ENCODE measurements at regions not wholly inside any gene's neighbourhood (a gene's known extent, or its start where the extent isn't known, plus 50 kb on each side); places are given as distances from the start of the nearest gene placed in this dataset.

DNA sequence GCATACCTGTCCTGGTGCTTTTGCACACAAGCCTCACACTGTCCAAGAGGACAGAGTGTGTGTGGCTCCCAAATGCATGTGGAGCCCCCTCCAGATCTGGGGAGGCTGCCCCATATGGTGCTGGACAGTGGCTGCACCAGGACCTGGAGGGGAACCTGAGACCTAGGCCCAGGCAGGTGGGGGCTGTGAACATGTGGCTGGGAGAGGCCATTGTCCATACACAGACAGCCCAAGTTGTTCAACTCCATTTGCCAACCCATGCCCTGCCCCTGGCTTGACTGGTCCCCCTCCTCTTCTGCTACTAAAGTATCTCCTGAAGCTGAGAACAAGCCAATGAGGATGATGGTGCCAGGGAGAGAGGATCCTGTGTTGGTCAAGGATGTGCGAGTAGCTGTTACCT lies 94.0 kb downstream of the ING1 start:
- Histone ChIP-seq H3K4me1 (ENCODE audit: control insufficient read depth in 1 of 2, insufficient read depth in 2 of 2, low read depth in 1 of 2, low read length in 1 of 2) (no peaks in the 10 kb centered on the region), H4K20me1 (ENCODE audit: insufficient read depth) (no peaks in the 10 kb centered on the region), H3K4me2 (no peak overlapping the region), H3K27me3 (ENCODE audit: insufficient read depth) (peaks cover 9% of the 10 kb centered on the region), H3K9ac (no peak overlapping the region), H3K79me2 (ENCODE audit: insufficient read depth) (no peaks in the 10 kb centered on the region), H3K36me3 (replicated peaks in 1 of 2; ENCODE audit: control insufficient read depth in 1 of 2, insufficient read depth in 2 of 2, low read length in 1 of 2) (no peaks in the 10 kb centered on the region), H3K9me2 (no peaks in the 10 kb centered on the region), H2AFZ (ENCODE audit: low read depth) (no peak overlapping the region), H3K27ac (ENCODE audit: low read depth in 2 of 2, low read length in 1 of 2) (no peak overlapping the region), H3F3A (replicated peaks; ENCODE audit: insufficient read depth) (no peaks in the 10 kb centered on the region), H3K4me3 (ENCODE audit: low read depth in 2 of 2, low read length in 1 of 2) (no peak overlapping the region), H3K9me3 (no peaks in the 10 kb centered on the region)
- TF ChIP-seq CHD2 (IDR thresholded peaks at IDR 0.05; ENCODE audit: low read length, partially characterized antibody) (no peak), SIN3A (IDR thresholded peaks at IDR 0.05; ENCODE audit: borderline replicate concordance, low read depth, low read length) (no peak)
- DNase-seq = no peak
- WGBS (ENCODE audit: low lambda C conversion rate) = 89% methylated on average over 1 of the region's 1 CpG
- CTCF ChIA-PET = interaction anchor here (0.8 to 0.9 kb wide), 2 partner anchors 11 to 214 kb away, joined by 3 to 4 read pairs; no protein-coding TSS in a partner anchor
- POLR2A ChIA-PET = no interaction called here

DNA sequence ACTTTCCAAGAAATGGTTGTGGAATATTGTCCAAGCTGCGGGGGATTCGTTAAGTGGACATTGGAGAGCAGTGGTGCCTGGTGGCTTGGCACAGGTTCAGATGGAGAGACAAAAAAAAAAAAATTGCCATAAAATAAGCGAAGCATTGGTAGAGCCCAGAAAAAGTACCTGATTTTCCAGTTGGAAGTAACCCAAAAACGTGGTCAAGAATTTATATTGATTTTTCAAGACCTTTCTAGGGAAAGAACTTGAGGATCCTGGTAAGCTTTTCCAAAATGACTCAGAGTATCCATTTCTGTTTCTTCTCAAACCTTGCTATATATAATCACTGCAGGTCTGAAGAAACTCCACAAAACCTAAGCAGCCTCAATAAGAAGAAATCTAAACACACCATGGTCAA lies 94.6 kb downstream of the ING1 start:
- no peak for DNase-seq
- TF ChIP-seq TCF12 (IDR thresholded peaks at IDR 0.05) (no peak), GABPA (IDR thresholded peaks at IDR 0.05; ENCODE audit: low read depth) (no peak), NFIC (IDR thresholded peaks at IDR 0.05; ENCODE audit: borderline replicate concordance) (no peak), JUND (IDR thresholded peaks at IDR 0.05) (no peak), RCOR1 (IDR thresholded peaks at IDR 0.05; ENCODE audit: low read length) (no peak), EZH2phosphoT487 (IDR thresholded peaks at IDR 0.05; ENCODE audit: borderline replicate concordance, low read depth) (no peak), GATA2 (CRISPR knock-in tag; IDR thresholded peaks at IDR 0.05) (no peak), FOSL2 (IDR thresholded peaks at IDR 0.05; ENCODE audit: borderline replicate concordance, low read depth) (no peak), EP300 (IDR thresholded peaks at IDR 0.05; ENCODE audit: borderline replicate concordance in 1 of 2, low read depth in 1 of 2, low read length in 1 of 2) (no peak), YY1 (IDR thresholded peaks at IDR 0.05; ENCODE audit: low read depth) (no peak), CHD2 (IDR thresholded peaks at IDR 0.05; ENCODE audit: low read length, partially characterized antibody) (no peak), TEAD4 (IDR thresholded peaks at IDR 0.05; ENCODE audit: borderline replicate concordance, insufficient read depth) (no peak)
- TF ChIP-seq, protein P1, sequence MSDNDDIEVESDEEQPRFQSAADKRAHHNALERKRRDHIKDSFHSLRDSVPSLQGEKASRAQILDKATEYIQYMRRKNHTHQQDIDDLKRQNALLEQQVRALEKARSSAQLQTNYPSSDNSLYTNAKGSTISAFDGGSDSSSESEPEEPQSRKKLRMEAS (IDR thresholded peaks at IDR 0.05; ENCODE audit: low read depth) = no peak
- TF ChIP-seq, protein P2, sequence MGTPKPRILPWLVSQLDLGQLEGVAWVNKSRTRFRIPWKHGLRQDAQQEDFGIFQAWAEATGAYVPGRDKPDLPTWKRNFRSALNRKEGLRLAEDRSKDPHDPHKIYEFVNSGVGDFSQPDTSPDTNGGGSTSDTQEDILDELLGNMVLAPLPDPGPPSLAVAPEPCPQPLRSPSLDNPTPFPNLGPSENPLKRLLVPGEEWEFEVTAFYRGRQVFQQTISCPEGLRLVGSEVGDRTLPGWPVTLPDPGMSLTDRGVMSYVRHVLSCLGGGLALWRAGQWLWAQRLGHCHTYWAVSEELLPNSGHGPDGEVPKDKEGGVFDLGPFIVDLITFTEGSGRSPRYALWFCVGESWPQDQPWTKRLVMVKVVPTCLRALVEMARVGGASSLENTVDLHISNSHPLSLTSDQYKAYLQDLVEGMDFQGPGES (IDR thresholded peaks at IDR 0.05; ENCODE audit: low read depth, low read length) = no peak
- TF ChIP-seq, protein P3, sequence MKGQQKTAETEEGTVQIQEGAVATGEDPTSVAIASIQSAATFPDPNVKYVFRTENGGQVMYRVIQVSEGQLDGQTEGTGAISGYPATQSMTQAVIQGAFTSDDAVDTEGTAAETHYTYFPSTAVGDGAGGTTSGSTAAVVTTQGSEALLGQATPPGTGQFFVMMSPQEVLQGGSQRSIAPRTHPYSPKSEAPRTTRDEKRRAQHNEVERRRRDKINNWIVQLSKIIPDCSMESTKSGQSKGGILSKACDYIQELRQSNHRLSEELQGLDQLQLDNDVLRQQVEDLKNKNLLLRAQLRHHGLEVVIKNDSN (IDR thresholded peaks at IDR 0.05; ENCODE audit: borderline replicate concordance, low read depth) = no peak
- TF ChIP-seq, protein P4, sequence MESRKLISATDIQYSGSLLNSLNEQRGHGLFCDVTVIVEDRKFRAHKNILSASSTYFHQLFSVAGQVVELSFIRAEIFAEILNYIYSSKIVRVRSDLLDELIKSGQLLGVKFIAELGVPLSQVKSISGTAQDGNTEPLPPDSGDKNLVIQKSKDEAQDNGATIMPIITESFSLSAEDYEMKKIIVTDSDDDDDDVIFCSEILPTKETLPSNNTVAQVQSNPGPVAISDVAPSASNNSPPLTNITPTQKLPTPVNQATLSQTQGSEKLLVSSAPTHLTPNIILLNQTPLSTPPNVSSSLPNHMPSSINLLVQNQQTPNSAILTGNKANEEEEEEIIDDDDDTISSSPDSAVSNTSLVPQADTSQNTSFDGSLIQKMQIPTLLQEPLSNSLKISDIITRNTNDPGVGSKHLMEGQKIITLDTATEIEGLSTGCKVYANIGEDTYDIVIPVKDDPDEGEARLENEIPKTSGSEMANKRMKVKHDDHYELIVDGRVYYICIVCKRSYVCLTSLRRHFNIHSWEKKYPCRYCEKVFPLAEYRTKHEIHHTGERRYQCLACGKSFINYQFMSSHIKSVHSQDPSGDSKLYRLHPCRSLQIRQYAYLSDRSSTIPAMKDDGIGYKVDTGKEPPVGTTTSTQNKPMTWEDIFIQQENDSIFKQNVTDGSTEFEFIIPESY (IDR thresholded peaks at IDR 0.05; ENCODE audit: borderline replicate concordance, low read depth) = no peak
- ChIA-PET CTCF (interaction anchor here (0.8 kb wide), 1 partner anchor 215 kb away, joined by 3 read pairs; no protein-coding TSS in a partner anchor), POLR2A (interaction anchor here (0.6 kb wide), 1 partner anchor 93 kb away, joined by 3 read pairs; no protein-coding TSS in a partner anchor)
- WGBS (ENCODE audit: low lambda C conversion rate) = 56% methylated on average over 4 of the region's 4 CpGs
- H3K4me2 ChIP-seq = no peak overlapping the region
- peaks cover 9% of the 10 kb centered on the region for H3K27me3 ChIP-seq (ENCODE audit: insufficient read depth)
- H3K36me3 ChIP-seq (replicated peaks in 1 of 2; ENCODE audit: control insufficient read depth in 1 of 2, insufficient read depth in 2 of 2, low read length in 1 of 2) = no peaks in the 10 kb centered on the region
- no peak overlapping the region for H3K9ac ChIP-seq
- H4K20me1 ChIP-seq (ENCODE audit: insufficient read depth) = no peaks in the 10 kb centered on the region
- H2AFZ ChIP-seq (ENCODE audit: low read depth) = no peak overlapping the region
- H3K4me1 ChIP-seq (ENCODE audit: control insufficient read depth in 1 of 2, insufficient read depth in 2 of 2, low read depth in 1 of 2, low read length in 1 of 2) = no peaks in the 10 kb centered on the region
- H3K9me2 ChIP-seq = no peaks in the 10 kb centered on the region
- H3K27ac ChIP-seq (ENCODE audit: low read depth in 2 of 2, low read length in 1 of 2) = no peak overlapping the region
- H3K4me3 ChIP-seq (ENCODE audit: low read depth in 2 of 2, low read length in 1 of 2) = no peak overlapping the region
- H3K79me2 ChIP-seq (ENCODE audit: insufficient read depth) = no peaks in the 10 kb centered on the region
- H3F3A ChIP-seq (replicated peaks; ENCODE audit: insufficient read depth) = no peaks in the 10 kb centered on the region
- H3K9me3 ChIP-seq = no peaks in the 10 kb centered on the region

Measured in SK-N-SH (cell line).